ENCODE measurements at regions not wholly inside any gene's neighbourhood (a gene's known extent, or its start where the extent isn't known, plus 50 kb on each side); places are given as distances from the start of the nearest gene placed in this dataset.

DNA sequence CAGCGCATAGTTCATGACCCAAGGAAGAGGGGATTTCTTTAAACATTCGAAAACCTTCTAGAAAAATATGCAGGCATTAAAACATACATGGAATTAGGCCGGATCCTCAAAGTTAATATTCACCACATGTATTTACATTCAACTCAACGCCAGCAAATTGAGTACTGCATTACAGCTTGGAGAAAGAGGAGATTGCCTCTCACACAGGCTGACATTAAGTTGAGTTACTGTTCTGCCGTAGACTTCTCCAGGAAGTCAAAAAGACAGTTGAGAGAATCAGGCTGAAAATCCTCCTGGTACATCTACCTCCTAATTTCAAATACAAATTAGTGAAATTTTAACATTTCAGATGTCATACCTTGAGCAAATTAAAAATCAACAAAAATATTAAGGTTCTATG lies 195.7 kb downstream of the URI1 start:
- intact Hi-C loops (cut with micrococcal nuclease), result no loop called here
- no peak overlapping the region for H3K4me3 ChIP-seq (ENCODE audit: control extremely low read depth in 1 of 5, extremely low read depth in 1 of 5, insufficient read depth in 1 of 5, low read depth in 2 of 5, low read length in 4 of 5)
- Mint-ChIP-seq H3K27ac (no peak overlapping the region), H3K4me1 (no peaks in the 10 kb centered on the region), H3K9me3 (ENCODE audit: insufficient read depth) (no peaks in the 10 kb centered on the region), H3K27me3 (peaks cover 7% of the 10 kb centered on the region), H3K4me3 (no peak overlapping the region)
- no peaks in the 10 kb centered on the region for H3K27me3 ChIP-seq (replicated peaks in 1 of 4; ENCODE audit: control extremely low read depth in 1 of 4, control insufficient read depth in 3 of 4, insufficient read depth in 4 of 4, low read length in 3 of 4)
- ChIA-PET POLR2A (no interaction called here), CTCF (no interaction called here)
- H3K4me2 ChIP-seq (replicated peaks; ENCODE audit: low read depth, low read length, poor library complexity, severe bottlenecking), result no peak overlapping the region
- no peaks in the 10 kb centered on the region for H3K79me2 ChIP-seq (ENCODE audit: control insufficient read depth, insufficient read depth, low read length)
- no peak for TF ChIP-seq CTCF (IDR thresholded peaks at IDR 0.05)
- TF ChIP-seq EZH2 (IDR thresholded peaks at IDR 0.05; ENCODE audit: borderline replicate concordance, insufficient read depth, low read depth, low read length, poor library complexity, severe bottlenecking), result no peak
- H4K20me1 ChIP-seq (ENCODE audit: control insufficient read depth, insufficient read depth, low read length, poor library complexity, severe bottlenecking), result no peaks in the 10 kb centered on the region
- H3K9me3 ChIP-seq (ENCODE audit: control extremely low read depth in 1 of 3, control insufficient read depth in 2 of 3, insufficient read depth in 1 of 3, low read length in 2 of 3), result peaks cover 0 to 1% (median 0%) of the 10 kb centered on the region in 3 donors
- H3K9ac ChIP-seq (ENCODE audit: low read length), result no peak overlapping the region
- DNase-seq (no peak), ATAC-seq (ENCODE audit: low read depth) (no peak)
- H3K36me3 ChIP-seq (replicated peaks in 1 of 2; ENCODE audit: control extremely low read depth in 1 of 2, control insufficient read depth in 1 of 2, extremely low read depth in 1 of 2, insufficient read depth in 2 of 2, low read length in 1 of 2), result no peaks in the 10 kb centered on the region
- WGBS (ENCODE audit: insufficient coverage), result 100% methylated on average over 1 of the region's 5 CpGs
- H3K4me1 ChIP-seq (ENCODE audit: control insufficient read depth in 2 of 2, insufficient read depth in 2 of 2, low read length in 2 of 2), result no peaks in the 10 kb centered on the region
- no peak overlapping the region for H2AFZ ChIP-seq (ENCODE audit: insufficient read depth, low read depth, low read length, poor library complexity, severe bottlenecking)
- no peak overlapping the region for H3K27ac ChIP-seq (ENCODE audit: low read length in 2 of 2)

GRCh38 chr19:30144242-30144758 lies 202.3 kb downstream of the URI1 start:
- TF ChIP-seq EZH2 (IDR thresholded peaks at IDR 0.05; ENCODE audit: borderline replicate concordance, insufficient read depth, low read depth, low read length, poor library complexity, severe bottlenecking) (no peak), CTCF (IDR thresholded peaks at IDR 0.05) (no peak)

More at GRCh38 chr19:30144242-30144758, 202.3 kb downstream of the URI1 start:
- ChIA-PET POLR2A (no interaction called here), CTCF (no interaction called here)
- no peaks in the 10 kb centered on the region for H3K27me3 ChIP-seq (replicated peaks in 1 of 4; ENCODE audit: control extremely low read depth in 1 of 4, control insufficient read depth in 3 of 4, insufficient read depth in 4 of 4, low read length in 3 of 4)
- Mint-ChIP-seq H3K27me3 (no peaks in the 10 kb centered on the region), H3K4me1 (no peaks in the 10 kb centered on the region), H3K9me3 (ENCODE audit: insufficient read depth) (no peaks in the 10 kb centered on the region), H3K4me3 (no peak overlapping the region), H3K27ac (no peak overlapping the region)
- WGBS (ENCODE audit: insufficient coverage), result 87% methylated on average over 14 of the region's 14 CpGs
- no peak overlapping the region for H3K4me3 ChIP-seq (ENCODE audit: control extremely low read depth in 1 of 5, extremely low read depth in 1 of 5, insufficient read depth in 1 of 5, low read depth in 2 of 5, low read length in 4 of 5)
- no peak overlapping the region for H3K9ac ChIP-seq (ENCODE audit: low read length)
- H3K36me3 ChIP-seq (replicated peaks in 1 of 2; ENCODE audit: control extremely low read depth in 1 of 2, control insufficient read depth in 1 of 2, extremely low read depth in 1 of 2, insufficient read depth in 2 of 2, low read length in 1 of 2), result no peaks in the 10 kb centered on the region
- no peak overlapping the region for H2AFZ ChIP-seq (ENCODE audit: insufficient read depth, low read depth, low read length, poor library complexity, severe bottlenecking)
- H3K27ac ChIP-seq (ENCODE audit: low read length in 2 of 2), result no peak overlapping the region
- no peaks in the 10 kb centered on the region for H3K79me2 ChIP-seq (ENCODE audit: control insufficient read depth, insufficient read depth, low read length)
- ATAC-seq (ENCODE audit: low read depth), result no peak
- no peak for DNase-seq
- no peaks in the 10 kb centered on the region for H3K4me1 ChIP-seq (ENCODE audit: control insufficient read depth in 2 of 2, insufficient read depth in 2 of 2, low read length in 2 of 2)
- intact Hi-C loops (cut with micrococcal nuclease), result no loop called here
- peaks cover 0 to 13% (median 0%) of the 10 kb centered on the region in 3 donors for H3K9me3 ChIP-seq (ENCODE audit: control extremely low read depth in 1 of 3, control insufficient read depth in 2 of 3, insufficient read depth in 1 of 3, low read length in 2 of 3)
- no peak overlapping the region for H3K4me2 ChIP-seq (replicated peaks; ENCODE audit: low read depth, low read length, poor library complexity, severe bottlenecking)
- H4K20me1 ChIP-seq (ENCODE audit: control insufficient read depth, insufficient read depth, low read length, poor library complexity, severe bottlenecking), result no peaks in the 10 kb centered on the region
